ENCODE measurements at regions not wholly inside any gene's neighbourhood (a gene's known extent, or its start where the extent isn't known, plus 50 kb on each side); places are given as distances from the start of the nearest gene placed in this dataset.

GRCh38 chr19:22533761-22534160, 100.4 kb upstream of the ZNF492 start:
- no peaks in the 10 kb centered on the region for H3K9me1 ChIP-seq (ENCODE audit: insufficient read depth, low read length)
- H3K36me3 ChIP-seq (ENCODE audit: control insufficient read depth, insufficient read depth, low read length) = no peaks in the 10 kb centered on the region
- no peak overlapping the region for H4K5ac ChIP-seq (ENCODE audit: low read depth, low read length)
- WGBS, 2 experiments (ENCODE audit: extremely low coverage in 2 of 2, insufficient read length in 1 of 2) = 33 to 100% methylated on average over 1 to 3 of the region's 5 CpGs
- TF ChIP-seq CTCF (conservative IDR thresholded peaks at IDR 0.05; ENCODE audit: low read depth, low read length) = no peak
- no peak for TF ChIP-seq MAFK (IDR thresholded peaks at IDR 0.05; ENCODE audit: low read depth, low read length)
- TF ChIP-seq SMC3 (IDR thresholded peaks at IDR 0.05; ENCODE audit: low read depth, low read length) = no peak
- TF ChIP-seq CHD1 (IDR thresholded peaks at IDR 0.05; ENCODE audit: low read depth, low read length) = no peak
- no peak for TF ChIP-seq ELK1 (IDR thresholded peaks at IDR 0.05; ENCODE audit: borderline replicate concordance, low read depth, low read length)
- TF ChIP-seq BHLHE40 (IDR thresholded peaks at IDR 0.05; ENCODE audit: low read depth, low read length) = no peak
- no peak for TF ChIP-seq MXI1 (IDR thresholded peaks at IDR 0.05; ENCODE audit: borderline replicate concordance, low read depth, low read length)
- TF ChIP-seq RAD21 (IDR thresholded peaks at IDR 0.05; ENCODE audit: low read length) = no peak
- H2BK5ac ChIP-seq (ENCODE audit: low read depth, low read length, poor library complexity, severe bottlenecking) = no peak overlapping the region
- no peaks in the 10 kb centered on the region for H4K20me1 ChIP-seq (ENCODE audit: insufficient read depth, low read length)
- H2BK20ac ChIP-seq (ENCODE audit: low read depth, low read length) = no peak overlapping the region
- DNase-seq = no peak
- no peaks in the 10 kb centered on the region for H3K4me1 ChIP-seq (ENCODE audit: control insufficient read depth, insufficient read depth, low read length)
- H2BK120ac ChIP-seq (ENCODE audit: low read depth, low read length) = no peak overlapping the region
- no peaks in the 10 kb centered on the region for H3K79me1 ChIP-seq (ENCODE audit: low read depth in 1 of 2, low read length in 2 of 2)
- intact Hi-C loops (cut with micrococcal nuclease) = no loop called here
- no peak overlapping the region for H3K27ac ChIP-seq (ENCODE audit: insufficient read depth, low read length)
- dilution Hi-C loops (cut with HindIII; ENCODE audit: low sequenced_read_pairs, unreplicated experiment) = no loop called here
- H3K14ac ChIP-seq (replicated peaks; ENCODE audit: low read depth, low read length) = no peak overlapping the region
- no peak overlapping the region for H3K23ac ChIP-seq (ENCODE audit: low read depth, low read length)
- H2AFZ ChIP-seq (replicated peaks; ENCODE audit: low read length, poor library complexity) = no peak overlapping the region
- no TSS peak for BruUV-seq (replicated peaks)
- H3K18ac ChIP-seq (ENCODE audit: low read depth, low read length) = no peak overlapping the region
- no peaks in the 10 kb centered on the region for H3K27me3 ChIP-seq (ENCODE audit: control insufficient read depth, insufficient read depth, low read length)
- no peak overlapping the region for H3K56ac ChIP-seq (ENCODE audit: extremely low read depth, insufficient read depth, low read length)
- H3K4ac ChIP-seq (ENCODE audit: low read depth, low read length) = no peak overlapping the region
- H3K4me2 ChIP-seq (ENCODE audit: low read depth, low read length) = no peak overlapping the region
- H2AK5ac ChIP-seq (ENCODE audit: low read depth, low read length) = no peak overlapping the region
- H3K4me3 ChIP-seq (ENCODE audit: insufficient read depth, low read depth, low read length) = no peak overlapping the region
- in situ Hi-C loops (cut with MboI; ENCODE audit: low sequenced_read_pairs) = no loop called here
- H2AK9ac ChIP-seq (replicated peaks; ENCODE audit: low read depth, low read length, poor library complexity) = no peak overlapping the region
- H4K91ac ChIP-seq (ENCODE audit: insufficient read depth, low read depth, low read length) = no peak overlapping the region
- CTCF ChIA-PET = no interaction called here
- no peak for ATAC-seq (ENCODE audit: low read depth)
- no peak overlapping the region for H4K8ac ChIP-seq (ENCODE audit: low read depth in 2 of 2, low read length in 2 of 2)
- peaks cover 12% of the 10 kb centered on the region for H3K9me3 ChIP-seq (ENCODE audit: control insufficient read depth, insufficient read depth, low read length)
- POLR2A ChIA-PET (ENCODE audit: unreplicated experiment) = no interaction called here
- no peak overlapping the region for H2BK15ac ChIP-seq (ENCODE audit: low read depth, low read length)
- H3K9ac ChIP-seq (ENCODE audit: low read depth, low read length) = no peak overlapping the region
